ENCODE measurements at regions not wholly inside any gene's neighbourhood (a gene's known extent, or its start where the extent isn't known, plus 50 kb on each side); places are given as distances from the start of the nearest gene placed in this dataset.
"Not testable (repeated sequence)": the region's sequence is repeated elsewhere in the genome, so short reads cannot be mapped to it uniquely, and the experiment has no call there.

- TF ChIP-seq, protein P1, sequence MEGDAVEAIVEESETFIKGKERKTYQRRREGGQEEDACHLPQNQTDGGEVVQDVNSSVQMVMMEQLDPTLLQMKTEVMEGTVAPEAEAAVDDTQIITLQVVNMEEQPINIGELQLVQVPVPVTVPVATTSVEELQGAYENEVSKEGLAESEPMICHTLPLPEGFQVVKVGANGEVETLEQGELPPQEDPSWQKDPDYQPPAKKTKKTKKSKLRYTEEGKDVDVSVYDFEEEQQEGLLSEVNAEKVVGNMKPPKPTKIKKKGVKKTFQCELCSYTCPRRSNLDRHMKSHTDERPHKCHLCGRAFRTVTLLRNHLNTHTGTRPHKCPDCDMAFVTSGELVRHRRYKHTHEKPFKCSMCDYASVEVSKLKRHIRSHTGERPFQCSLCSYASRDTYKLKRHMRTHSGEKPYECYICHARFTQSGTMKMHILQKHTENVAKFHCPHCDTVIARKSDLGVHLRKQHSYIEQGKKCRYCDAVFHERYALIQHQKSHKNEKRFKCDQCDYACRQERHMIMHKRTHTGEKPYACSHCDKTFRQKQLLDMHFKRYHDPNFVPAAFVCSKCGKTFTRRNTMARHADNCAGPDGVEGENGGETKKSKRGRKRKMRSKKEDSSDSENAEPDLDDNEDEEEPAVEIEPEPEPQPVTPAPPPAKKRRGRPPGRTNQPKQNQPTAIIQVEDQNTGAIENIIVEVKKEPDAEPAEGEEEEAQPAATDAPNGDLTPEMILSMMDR (IDR thresholded peaks at IDR 0.05; ENCODE audit: low read depth, low read length): no peak
- peak in 1 of 2 donors; percentile 32 for DNase-seq (ENCODE audit: low read depth in 2 of 2)
- H3K4me3 ChIP-seq (replicated peaks in 1 of 2; ENCODE audit: low read depth in 2 of 2, low read length in 2 of 2): no peak overlapping the region
These were observed 58.8 kb upstream of the MAGI2 start for GRCh38 chr7:79512261-79512660.

DNA sequence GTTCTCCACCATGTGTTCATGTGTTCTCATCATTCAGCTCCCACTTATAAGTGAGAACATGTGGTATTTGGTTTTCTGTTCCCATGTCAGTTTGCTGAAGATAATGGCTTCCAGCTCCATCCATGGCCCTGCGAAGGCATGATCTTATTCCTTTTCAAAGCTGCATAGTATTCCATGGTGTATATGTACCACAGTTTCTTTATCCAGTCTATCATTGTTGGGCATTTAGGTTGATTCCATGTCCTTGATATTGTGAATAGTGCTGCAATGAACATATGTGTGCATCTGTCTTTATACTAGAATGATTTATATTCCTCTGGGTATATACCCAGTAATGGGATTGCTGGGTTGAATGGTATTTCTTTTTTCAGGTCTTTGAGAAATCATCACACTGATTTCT lies 57.6 kb upstream of the MAGI2 start:
- not testable (repeated sequence) for H3K4me3 ChIP-seq (replicated peaks in 1 of 2; ENCODE audit: low read depth in 2 of 2, low read length in 2 of 2); DNase-seq (ENCODE audit: low read depth in 2 of 2)

DNA sequence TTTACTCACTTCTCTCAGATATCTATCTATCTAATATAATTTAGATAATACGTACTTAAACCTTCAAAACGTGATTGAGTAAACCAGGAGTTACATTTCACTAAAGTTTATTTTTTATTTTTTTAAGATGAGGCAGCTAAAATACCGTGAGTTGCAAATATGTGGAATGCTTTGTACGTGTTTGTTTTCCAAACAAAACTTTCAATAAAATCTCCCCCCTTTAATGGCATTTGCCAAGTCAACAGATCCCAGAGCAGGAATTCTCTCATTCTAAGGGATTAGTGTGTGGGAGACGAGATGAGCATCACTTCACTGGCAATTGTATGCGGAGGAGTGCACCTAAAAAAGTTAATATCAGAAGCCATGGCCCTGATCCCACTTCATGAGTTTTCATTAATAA lies 53.7 kb upstream of the MAGI2 start:
- H3K4me3 ChIP-seq (replicated peaks in 1 of 2; ENCODE audit: low read depth in 2 of 2, low read length in 2 of 2): no peak overlapping the region
- DNase-seq (ENCODE audit: low read depth in 2 of 2): no peak
- TF ChIP-seq, protein P1 (IDR thresholded peaks at IDR 0.05; ENCODE audit: low read depth, low read length): no peak

GRCh38 chr7:79506481-79506880 lies 53.0 kb upstream of the MAGI2 start:
- peak; percentile 57 to 61 for DNase-seq (ENCODE audit: low read depth in 2 of 2)
- TF ChIP-seq, protein P1 (IDR thresholded peaks at IDR 0.05; ENCODE audit: low read depth, low read length): no peak
- H3K4me3 ChIP-seq (replicated peaks in 1 of 2; ENCODE audit: low read depth in 2 of 2, low read length in 2 of 2): no peak overlapping the region

DNA sequence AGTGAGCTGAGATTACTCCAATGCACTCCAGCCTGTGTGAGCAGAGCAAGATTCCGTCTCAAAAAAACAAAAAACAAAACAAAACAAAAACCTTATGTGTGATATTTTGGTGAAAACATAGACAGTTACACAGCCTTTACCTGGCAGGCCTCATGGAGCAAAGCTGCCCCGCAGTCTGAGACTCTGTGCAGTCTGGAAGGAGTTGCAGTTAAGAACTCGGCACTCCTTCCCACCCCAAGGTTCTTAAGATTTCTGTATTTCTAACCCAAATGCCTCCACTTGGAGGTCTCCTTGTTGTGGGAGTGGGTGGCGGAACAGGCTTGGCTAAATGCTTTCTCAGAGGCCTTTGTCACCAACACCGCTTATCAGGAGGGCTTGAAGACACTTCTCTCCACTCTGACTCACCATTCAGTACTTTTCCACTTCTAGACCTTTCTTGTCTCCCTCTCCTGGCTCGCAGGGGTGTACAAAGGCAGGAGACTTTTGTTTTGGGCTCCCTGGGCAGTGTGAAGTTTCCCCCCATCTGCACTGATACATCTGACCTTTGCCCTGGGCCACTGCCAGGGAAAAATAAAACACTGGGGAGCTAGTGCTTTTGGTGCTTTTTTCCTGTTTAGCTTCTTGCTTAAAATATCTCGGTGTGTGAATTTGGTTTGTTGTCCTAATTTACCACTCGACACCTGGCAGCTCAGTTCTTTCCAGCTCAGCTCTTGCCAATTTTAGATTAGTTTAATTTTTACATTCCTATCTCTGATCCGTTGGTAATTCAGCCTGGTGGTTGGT lies 51.3 kb upstream of the MAGI2 start:
- peak; percentile 21 to 29 for DNase-seq (ENCODE audit: low read depth in 2 of 2)
- H3K4me3 ChIP-seq (replicated peaks in 1 of 2; ENCODE audit: low read depth in 2 of 2, low read length in 2 of 2): no peak overlapping the region
- TF ChIP-seq, protein P1 (IDR thresholded peaks at IDR 0.05; ENCODE audit: low read depth, low read length): no peak

Measured in cardiac fibroblast (primary cell).